Kidney epithelial cell (primary cell): ENCODE measurements at regions not wholly inside any gene's neighbourhood (a gene's known extent, or its start where the extent isn't known, plus 50 kb on each side); places are given as distances from the start of the nearest gene placed in this dataset.

Experiments used
- DNase-seq: peaks from one replicate; pipeline ENCODE4 v3.0.0-alpha.2; 2010; ENCODE audit warnings: low read depth
- H3K27me3 ChIP-seq: 2 replicates; pipeline ENCODE4 v1.6.0; 2011; ENCODE audit warnings: low read length; ENCODE audit not compliant: control insufficient read depth, insufficient read depth
- H3K36me3 ChIP-seq: 2 replicates; pipeline ENCODE4 v1.5.1; 2011; ENCODE audit warnings: low read length; ENCODE audit not compliant: control insufficient read depth, insufficient read depth
- H3K4me3 ChIP-seq: 2 replicates; pipeline ENCODE4 v1.5.1; 2011; ENCODE audit warnings: low read depth, mild to moderate bottlenecking, control low read depth, low read length
- TF ChIP-seq, protein P1 (sequence below): IDR thresholded peaks from 2 replicates; pipeline ENCODE4 v1.5.1; 2011; ENCODE audit warnings: mild to moderate bottlenecking, moderate library complexity, low read length, control low read depth, inconsistent platforms; ENCODE audit not compliant: insufficient read depth, poor library complexity, severe bottlenecking

DNA sequence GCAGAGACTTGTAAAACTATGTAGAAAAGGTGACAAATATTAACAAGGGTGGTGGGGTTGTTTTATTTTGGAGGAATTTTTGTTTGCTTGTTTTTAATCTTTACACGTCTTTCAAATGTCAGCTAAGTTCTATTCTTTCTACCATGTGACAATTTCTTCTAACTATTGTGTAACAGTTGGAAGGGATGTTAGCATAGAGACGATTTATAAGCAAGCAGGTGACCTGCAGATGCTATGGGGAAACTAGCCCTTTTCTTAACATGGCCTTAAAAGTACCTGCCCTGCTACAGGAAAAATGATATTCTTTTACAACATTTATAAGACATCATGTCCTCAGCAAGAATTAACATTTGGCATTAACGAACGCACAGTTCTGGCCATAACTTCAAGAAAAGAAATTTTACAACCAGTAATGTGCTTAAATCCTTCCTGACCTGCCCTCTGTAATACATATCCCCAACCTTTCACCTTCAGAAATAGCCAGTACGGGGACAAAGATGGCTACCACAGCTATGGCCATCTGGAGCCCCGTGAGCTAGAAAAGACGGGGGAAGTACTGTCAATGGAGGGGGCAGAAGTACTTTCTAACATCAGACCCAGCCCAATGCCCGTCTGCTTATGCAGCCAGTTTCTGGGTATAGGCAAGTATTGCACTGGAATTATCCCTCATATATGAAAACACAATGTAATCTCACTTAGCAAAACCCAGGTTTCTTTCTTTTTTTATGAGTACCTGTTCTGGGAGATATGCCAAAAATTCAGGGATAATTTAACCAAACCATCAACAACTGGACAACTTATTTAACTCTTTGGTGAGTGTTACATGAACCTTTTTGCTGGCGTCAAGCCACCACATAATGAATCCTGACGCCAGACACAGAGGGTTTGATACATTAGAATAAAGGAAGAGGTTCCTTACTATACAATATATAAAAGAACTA, 67.7 kb upstream of the NR2F2 start:
- TF ChIP-seq, protein P1, sequence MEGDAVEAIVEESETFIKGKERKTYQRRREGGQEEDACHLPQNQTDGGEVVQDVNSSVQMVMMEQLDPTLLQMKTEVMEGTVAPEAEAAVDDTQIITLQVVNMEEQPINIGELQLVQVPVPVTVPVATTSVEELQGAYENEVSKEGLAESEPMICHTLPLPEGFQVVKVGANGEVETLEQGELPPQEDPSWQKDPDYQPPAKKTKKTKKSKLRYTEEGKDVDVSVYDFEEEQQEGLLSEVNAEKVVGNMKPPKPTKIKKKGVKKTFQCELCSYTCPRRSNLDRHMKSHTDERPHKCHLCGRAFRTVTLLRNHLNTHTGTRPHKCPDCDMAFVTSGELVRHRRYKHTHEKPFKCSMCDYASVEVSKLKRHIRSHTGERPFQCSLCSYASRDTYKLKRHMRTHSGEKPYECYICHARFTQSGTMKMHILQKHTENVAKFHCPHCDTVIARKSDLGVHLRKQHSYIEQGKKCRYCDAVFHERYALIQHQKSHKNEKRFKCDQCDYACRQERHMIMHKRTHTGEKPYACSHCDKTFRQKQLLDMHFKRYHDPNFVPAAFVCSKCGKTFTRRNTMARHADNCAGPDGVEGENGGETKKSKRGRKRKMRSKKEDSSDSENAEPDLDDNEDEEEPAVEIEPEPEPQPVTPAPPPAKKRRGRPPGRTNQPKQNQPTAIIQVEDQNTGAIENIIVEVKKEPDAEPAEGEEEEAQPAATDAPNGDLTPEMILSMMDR = no peak
- DNase-seq = no peak
- Histone ChIP-seq H3K27me3 (no peaks in the 10 kb centered on the region), H3K36me3 (no peaks in the 10 kb centered on the region), H3K4me3 (no peak overlapping the region)

DNA sequence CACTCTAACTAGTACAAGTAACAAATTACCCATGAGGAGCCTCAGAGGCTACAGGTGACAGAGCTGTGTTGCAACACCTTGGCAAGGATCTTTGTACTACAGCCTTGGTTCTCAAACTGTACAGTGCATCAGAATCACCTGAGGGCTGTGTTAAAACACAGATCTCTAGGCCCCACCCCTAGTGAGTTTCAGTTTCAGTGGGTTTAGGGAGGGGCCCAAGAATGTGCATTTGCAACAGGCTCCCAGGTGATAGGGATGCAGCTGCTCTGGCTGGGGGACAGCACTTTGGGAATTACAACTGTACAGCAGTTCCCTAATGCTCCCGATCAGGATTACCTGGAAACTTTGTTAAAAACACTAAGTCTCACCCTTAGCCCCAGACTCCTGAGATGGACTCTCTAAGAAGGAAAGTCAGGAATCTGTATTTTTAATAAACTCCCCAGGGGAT, 66.1 kb upstream of the NR2F2 start:
- no peak for DNase-seq
- Histone ChIP-seq H3K36me3 (peaks cover 1% of the 10 kb centered on the region), H3K27me3 (no peaks in the 10 kb centered on the region), H3K4me3 (no peak overlapping the region)
- TF ChIP-seq, protein P1 = no peak

DNA sequence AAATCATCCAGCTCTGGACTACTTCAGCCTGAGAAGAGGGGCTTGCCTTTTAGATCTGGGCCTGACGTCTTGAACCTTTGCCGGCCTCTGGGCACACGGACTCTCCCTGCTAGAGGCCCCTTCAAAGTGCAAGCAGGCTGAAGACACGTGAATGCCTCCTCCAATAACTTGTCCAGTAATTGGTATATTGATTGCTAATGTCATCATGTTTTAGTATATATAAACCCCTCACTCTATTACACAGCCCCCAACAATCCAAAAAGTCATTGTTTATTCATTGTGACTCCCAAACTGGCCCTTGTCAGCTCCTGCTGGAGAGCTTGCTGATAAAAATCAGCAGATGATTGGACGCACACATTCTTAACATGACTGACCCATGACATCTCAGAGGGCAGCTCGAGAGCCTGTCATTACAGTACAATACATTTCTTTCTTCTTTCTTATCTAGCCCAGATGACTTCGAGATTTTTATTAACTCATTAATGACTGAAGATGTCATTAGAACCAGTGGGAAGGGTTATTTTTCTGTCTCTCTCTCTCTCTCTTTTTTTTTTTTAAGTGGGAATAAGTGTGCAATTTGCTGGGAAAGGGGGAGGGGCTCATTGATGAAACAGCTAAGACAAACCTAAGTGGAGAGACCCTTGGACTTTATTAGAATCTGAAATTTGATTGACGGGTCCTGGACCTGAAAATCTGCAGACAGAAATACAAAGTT, 65.5 kb upstream of the NR2F2 start:
- peaks cover 1% of the 10 kb centered on the region for H3K36me3 ChIP-seq
- no peaks in the 10 kb centered on the region for H3K27me3 ChIP-seq
- no peak overlapping the region for H3K4me3 ChIP-seq
- TF ChIP-seq, protein P1 = no peak
- no peak for DNase-seq

DNA sequence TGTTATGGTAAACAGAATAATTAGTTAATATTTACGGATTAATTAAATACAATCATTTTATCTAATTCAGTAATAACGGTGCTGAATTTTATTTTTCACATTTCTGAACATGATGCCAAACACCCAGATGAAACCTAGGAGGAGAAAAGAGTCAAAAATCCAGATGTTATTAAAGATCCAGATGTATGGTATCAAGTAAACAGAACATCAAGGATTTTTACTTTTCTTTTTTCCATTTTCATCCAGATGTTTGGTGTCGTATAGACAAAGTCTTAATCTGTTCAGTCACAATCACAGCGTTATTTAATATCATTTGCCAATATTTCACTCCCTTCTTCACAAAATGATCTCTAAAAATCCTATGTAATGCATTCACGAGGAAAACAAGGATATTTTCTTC, 64.0 kb upstream of the NR2F2 start:
- H3K4me3 ChIP-seq = no peak overlapping the region
- no peaks in the 10 kb centered on the region for H3K27me3 ChIP-seq
- peaks cover 1% of the 10 kb centered on the region for H3K36me3 ChIP-seq
- no peak for DNase-seq
- TF ChIP-seq, protein P1 = no peak

DNA sequence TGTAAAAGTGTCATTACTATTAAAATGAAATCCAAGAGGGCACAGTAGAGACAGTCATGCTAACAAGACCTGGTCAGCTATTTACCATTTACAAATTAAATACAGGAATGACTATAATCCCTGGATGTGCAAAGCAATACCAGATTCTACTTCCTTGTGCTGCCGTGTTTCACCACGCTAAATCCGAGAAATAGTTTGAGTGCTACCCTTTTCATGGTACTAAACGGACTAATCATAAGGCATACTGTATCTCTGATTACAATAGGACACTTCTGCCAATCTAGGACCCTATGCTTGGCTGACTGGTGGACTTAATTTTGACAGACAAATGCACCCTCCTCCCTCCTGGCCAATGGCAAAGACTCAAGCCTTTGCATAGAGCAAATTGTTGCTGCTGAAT, 63.0 kb upstream of the NR2F2 start:
- no peaks in the 10 kb centered on the region for H3K27me3 ChIP-seq
- DNase-seq = no peak
- H3K36me3 ChIP-seq = peaks cover 1% of the 10 kb centered on the region
- no peak overlapping the region for H3K4me3 ChIP-seq
- TF ChIP-seq, protein P1 = no peak
